H1 (cell line): ENCODE measurements at regions not wholly inside any gene's neighbourhood (a gene's known extent, or its start where the extent isn't known, plus 50 kb on each side); places are given as distances from the start of the nearest gene placed in this dataset.

Source experiments
- EP300 ChIP-seq, 2 experiments: IDR thresholded peaks; 1 replicate in 1 of 2; 2 replicates in 1 of 2; pipeline ENCODE4 v1.6.1; 2011 to 2012; ENCODE audit warnings: low read depth in 2 of 2, low read length in 2 of 2, mild to moderate bottlenecking in 2 of 2, borderline replicate concordance in 1 of 2, inconsistent platforms in 1 of 2, moderate library complexity in 1 of 2
- HDAC6 ChIP-seq: IDR thresholded peaks from one replicate; pipeline ENCODE4 v1.7.1; 2012; ENCODE audit warnings: low read depth, mild to moderate bottlenecking, inconsistent platforms, low read length, moderate library complexity
- TF ChIP-seq, protein P1 (sequence below): IDR thresholded peaks from 2 replicates; pipeline ENCODE4 v1.6.1; 2011; ENCODE audit warnings: low read depth, mild to moderate bottlenecking, low read length; ENCODE audit not compliant: insufficient read depth
- TF ChIP-seq, protein P2 (sequence below): IDR thresholded peaks from 2 replicates; pipeline ENCODE4 v1.6.1; 2012; ENCODE audit warnings: inconsistent platforms

DNA sequence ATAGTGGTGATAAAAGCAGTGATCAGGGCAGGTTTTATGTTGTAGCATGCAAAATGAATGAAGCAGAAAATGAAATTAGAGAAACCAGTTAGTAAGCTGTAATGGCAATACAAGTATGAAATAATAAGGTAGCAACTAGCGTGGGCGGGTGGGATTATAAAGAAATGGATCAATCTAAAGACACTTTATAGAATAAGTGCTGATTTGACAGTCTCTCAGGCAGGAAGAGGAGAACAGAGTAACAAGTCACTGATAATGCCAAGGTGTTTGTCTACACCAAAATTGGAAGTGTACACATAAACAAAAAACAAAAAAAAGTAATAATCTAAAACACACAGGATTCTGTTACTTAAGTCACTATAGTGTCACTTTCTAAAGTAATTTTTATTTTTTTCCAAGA is 51.0 kb upstream of the PCBP1 start (continued):
- TF ChIP-seq EP300 (IDR thresholded peaks at IDR 0.05; ENCODE audit: borderline replicate concordance in 1 of 2, low read depth in 2 of 2, low read length in 2 of 2): no peak
- TF ChIP-seq HDAC6: no peak
- TF ChIP-seq, protein P1, sequence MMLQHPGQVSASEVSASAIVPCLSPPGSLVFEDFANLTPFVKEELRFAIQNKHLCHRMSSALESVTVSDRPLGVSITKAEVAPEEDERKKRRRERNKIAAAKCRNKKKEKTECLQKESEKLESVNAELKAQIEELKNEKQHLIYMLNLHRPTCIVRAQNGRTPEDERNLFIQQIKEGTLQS: no peak
- TF ChIP-seq, protein P2, sequence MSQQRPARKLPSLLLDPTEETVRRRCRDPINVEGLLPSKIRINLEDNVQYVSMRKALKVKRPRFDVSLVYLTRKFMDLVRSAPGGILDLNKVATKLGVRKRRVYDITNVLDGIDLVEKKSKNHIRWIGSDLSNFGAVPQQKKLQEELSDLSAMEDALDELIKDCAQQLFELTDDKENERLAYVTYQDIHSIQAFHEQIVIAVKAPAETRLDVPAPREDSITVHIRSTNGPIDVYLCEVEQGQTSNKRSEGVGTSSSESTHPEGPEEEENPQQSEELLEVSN: no peak
